CD4-positive, alpha-beta memory T cell (primary cell): ENCODE measurements at regions not wholly inside any gene's neighbourhood (a gene's known extent, or its start where the extent isn't known, plus 50 kb on each side); places are given as distances from the start of the nearest gene placed in this dataset.

Experiments used
- CTCF ChIA-PET: fragments of 350-600 bp; sonication (Branson Sonifier 250); formaldehyde crosslinking; loops from one replicate; lab custom pipeline; 2021; ENCODE audit warnings: inconsistent platforms; ENCODE audit not compliant: partially characterized antibody; lab: Charles Lee
- POLR2A ChIA-PET: fragments of 350-600 bp; sonication (Branson Sonifier 250); formaldehyde crosslinking; loops from one replicate; lab custom pipeline; 2021; ENCODE audit not compliant: partially characterized antibody; lab: Charles Lee
- DNase-seq, 5 donors: peaks; one replicate each; pipeline versions ENCODE4 v3.0.0 to v3.0.0-alpha.2; 2020 to 2022; ENCODE audit warnings: mixed read lengths in 1 of 5
- H3K27ac ChIP-seq: one replicate; pipeline ENCODE4 v1.7.0; 2013; ENCODE audit warnings: low read depth, low read length
- H3K27me3 ChIP-seq: 2 replicates; pipeline ENCODE4 v1.7.0; 2013; ENCODE audit warnings: mild to moderate bottlenecking, low read length, moderate library complexity; ENCODE audit not compliant: insufficient read depth
- H3K36me3 ChIP-seq: 2 replicates; pipeline ENCODE4 v1.7.0; 2013; ENCODE audit warnings: mild to moderate bottlenecking, low read length, moderate library complexity; ENCODE audit not compliant: insufficient read depth
- H3K4me1 ChIP-seq: 2 replicates; pipeline ENCODE4 v1.7.0; 2013; ENCODE audit warnings: mild to moderate bottlenecking, low read length, moderate library complexity; ENCODE audit not compliant: insufficient read depth
- H3K4me3 ChIP-seq, 2 donors: one replicate each; pipeline ENCODE4 v1.7.0; 2013; ENCODE audit warnings: low read length in 2 of 2, mild to moderate bottlenecking in 1 of 2
- H3K9me3 ChIP-seq, 2 donors: one replicate each; pipeline ENCODE4 v1.7.0; 2013; ENCODE audit warnings: low read length in 2 of 2, control low read depth in 1 of 2; ENCODE audit not compliant: control insufficient read depth in 1 of 2
- H3K27ac Mint-ChIP-seq, 7 donors: one replicate each; pipeline ENCODE4 v1.8.0; 2020 to 2021; ENCODE audit warnings: mixed read lengths in 7 of 7, mild to moderate bottlenecking in 6 of 7, inconsistent platforms in 3 of 7, moderate library complexity in 3 of 7
- H3K27me3 Mint-ChIP-seq, 2 donors: one replicate each; pipeline ENCODE4 v1.8.0; 2020 to 2021; ENCODE audit warnings: mixed read lengths in 2 of 2
- H3K36me3 Mint-ChIP-seq, 2 donors: one replicate each; pipeline ENCODE4 v1.8.0; 2020 to 2021; ENCODE audit warnings: mixed read lengths in 2 of 2, inconsistent platforms in 1 of 2, mild to moderate bottlenecking in 1 of 2
- H3K4me1 Mint-ChIP-seq, 4 donors: one replicate each; pipeline ENCODE4 v1.8.0; 2020 to 2021; ENCODE audit warnings: mixed read lengths in 4 of 4, mild to moderate bottlenecking in 1 of 4
- H3K4me3 Mint-ChIP-seq, 8 donors: one replicate each; pipeline ENCODE4 v1.8.0; 2020 to 2021; ENCODE audit warnings: mixed read lengths in 8 of 8, mild to moderate bottlenecking in 7 of 8, moderate library complexity in 6 of 8, inconsistent platforms in 3 of 8
- H3K9me3 Mint-ChIP-seq, 8 donors: one replicate each; pipeline ENCODE4 v1.8.0; 2020 to 2021; ENCODE audit warnings: mixed read lengths in 8 of 8, mild to moderate bottlenecking in 5 of 8, inconsistent platforms in 3 of 8, moderate library complexity in 1 of 8
- intact Hi-C: fragments of 100-400 bp; cut with micrococcal nuclease; formaldehyde crosslinking; loops from one replicate; pipeline ENCODE4 v1.15.1; 2023

GRCh38 chr9:74275872-74276508 lies 221.1 kb upstream of the RORB start:
- Mint-ChIP-seq H3K27me3 (no peaks in the 10 kb centered on the region), H3K27ac (no peak overlapping the region), H3K9me3 (peaks cover 0 to 5% (median 0%) of the 10 kb centered on the region in 8 donors), H3K4me1 (peaks cover 0 to 10% (median 5%) of the 10 kb centered on the region in 4 donors), H3K4me3 (no peak overlapping the region), H3K36me3 (no peaks in the 10 kb centered on the region)
- intact Hi-C loops, result no loop called here
- Histone ChIP-seq H3K27ac (no peak overlapping the region), H3K4me3 (no peak overlapping the region), H3K36me3 (no peaks in the 10 kb centered on the region), H3K4me1 (no peaks in the 10 kb centered on the region), H3K9me3 (no peaks in the 10 kb centered on the region), H3K27me3 (no peaks in the 10 kb centered on the region)
- no peak for DNase-seq
- POLR2A ChIA-PET, result no interaction called here
- CTCF ChIA-PET, result no interaction called here

- peak; percentile 22 to 62 (median 49) for DNase-seq
- no peak overlapping the region for H3K4me3 Mint-ChIP-seq
- H3K27ac Mint-ChIP-seq, result peak overlapping the region in 4 of 7 donors; percentile 38 to 74 (median 64)
- ChIA-PET CTCF (interaction anchor here (1.1 kb wide), 1 partner anchor 16 kb away, joined by 3 read pairs; no protein-coding TSS in a partner anchor), POLR2A (no interaction called here)
- peaks cover 0 to 10% (median 7%) of the 10 kb centered on the region in 4 donors for H3K4me1 Mint-ChIP-seq
- no peaks in the 10 kb centered on the region for H3K27me3 Mint-ChIP-seq
- Histone ChIP-seq H3K27ac (no peak overlapping the region), H3K4me3 (no peak overlapping the region), H3K9me3 (no peaks in the 10 kb centered on the region), H3K27me3 (no peaks in the 10 kb centered on the region), H3K4me1 (no peaks in the 10 kb centered on the region), H3K36me3 (no peaks in the 10 kb centered on the region)
- peaks cover 0 to 5% (median 0%) of the 10 kb centered on the region in 8 donors for H3K9me3 Mint-ChIP-seq
- intact Hi-C loops, result no loop called here
- no peaks in the 10 kb centered on the region for H3K36me3 Mint-ChIP-seq
Measured at GRCh38 chr9:74277532-74277931, 219.6 kb upstream of the RORB start.

- peak overlapping the region in 1 of 7 donors; percentile 72 for H3K27ac Mint-ChIP-seq
- peaks cover 0 to 10% (median 8%) of the 10 kb centered on the region in 4 donors for H3K4me1 Mint-ChIP-seq
- peaks cover 0 to 4% (median 0%) of the 10 kb centered on the region in 8 donors for H3K9me3 Mint-ChIP-seq
- no peaks in the 10 kb centered on the region for H3K36me3 ChIP-seq
- no peak for DNase-seq
- no peak overlapping the region for H3K4me3 ChIP-seq
- intact Hi-C loops, result no loop called here
- no peak overlapping the region for H3K4me3 Mint-ChIP-seq
- CTCF ChIA-PET, result interaction anchor here (1.6 kb wide), 1 partner anchor 8 kb away, joined by 3 read pairs; no protein-coding TSS in a partner anchor
- H3K4me1 ChIP-seq, result no peaks in the 10 kb centered on the region
- H3K27ac ChIP-seq, result no peak overlapping the region
- POLR2A ChIA-PET, result no interaction called here
- no peaks in the 10 kb centered on the region for H3K36me3 Mint-ChIP-seq
- no peaks in the 10 kb centered on the region for H3K27me3 Mint-ChIP-seq
- no peaks in the 10 kb centered on the region for H3K27me3 ChIP-seq
- no peaks in the 10 kb centered on the region for H3K9me3 ChIP-seq
Measured at GRCh38 chr9:74281674-74282073, 215.5 kb upstream of the RORB start.

GRCh38 chr9:74282526-74283253 lies 214.4 kb upstream of the RORB start:
- Histone ChIP-seq H3K27ac (no peak overlapping the region), H3K9me3 (no peaks in the 10 kb centered on the region), H3K4me1 (no peaks in the 10 kb centered on the region), H3K4me3 (no peak overlapping the region), H3K36me3 (no peaks in the 10 kb centered on the region), H3K27me3 (no peaks in the 10 kb centered on the region)
- Mint-ChIP-seq H3K4me1 (peaks cover 0 to 6% (median under 1%) of the 10 kb centered on the region in 4 donors), H3K27me3 (no peaks in the 10 kb centered on the region), H3K9me3 (peaks cover 0 to 4% (median 0%) of the 10 kb centered on the region in 8 donors), H3K27ac (peak overlapping the region in 5 of 7 donors; percentile 32 to 62 (median 37)), H3K36me3 (no peaks in the 10 kb centered on the region), H3K4me3 (peak overlapping the region in 1 of 8 donors; percentile 21)
- ChIA-PET POLR2A (no interaction called here), CTCF (interaction anchor here (1.6 kb wide), 1 partner anchor 7 kb away, joined by 3 read pairs; no protein-coding TSS in a partner anchor)
- DNase-seq, result no peak
- intact Hi-C loops, result no loop called here

GRCh38 chr9:74284581-74285450 lies 212.3 kb upstream of the RORB start:
- Histone ChIP-seq H3K27ac (no peak overlapping the region), H3K27me3 (no peaks in the 10 kb centered on the region), H3K9me3 (no peaks in the 10 kb centered on the region), H3K4me3 (no peak overlapping the region), H3K36me3 (no peaks in the 10 kb centered on the region), H3K4me1 (no peaks in the 10 kb centered on the region)
- Mint-ChIP-seq H3K27me3 (no peaks in the 10 kb centered on the region), H3K36me3 (no peaks in the 10 kb centered on the region), H3K4me1 (peaks cover 0 to 6% (median under 1%) of the 10 kb centered on the region in 4 donors), H3K9me3 (peaks cover 0 to 3% (median 0%) of the 10 kb centered on the region in 8 donors), H3K4me3 (no peak overlapping the region), H3K27ac (no peak overlapping the region)
- intact Hi-C loops, result no loop called here
- ChIA-PET POLR2A (interaction anchor here (0.6 kb wide), 1 partner anchor 39 kb away, joined by 3 read pairs; no protein-coding TSS in a partner anchor), CTCF (no interaction called here)
- DNase-seq, result no peak

- Mint-ChIP-seq H3K27me3 (no peaks in the 10 kb centered on the region), H3K9me3 (peaks cover 0 to 2% (median 0%) of the 10 kb centered on the region in 8 donors), H3K36me3 (no peaks in the 10 kb centered on the region), H3K27ac (no peak overlapping the region), H3K4me1 (no peaks in the 10 kb centered on the region), H3K4me3 (no peak overlapping the region)
- no peak overlapping the region for H3K4me3 ChIP-seq
- H3K27ac ChIP-seq, result no peak overlapping the region
- no peaks in the 10 kb centered on the region for H3K36me3 ChIP-seq
- no peaks in the 10 kb centered on the region for H3K27me3 ChIP-seq
- intact Hi-C loops, result no loop called here
- DNase-seq, result no peak
- ChIA-PET POLR2A (no interaction called here), CTCF (no interaction called here)
- no peaks in the 10 kb centered on the region for H3K9me3 ChIP-seq
- H3K4me1 ChIP-seq, result no peaks in the 10 kb centered on the region
Measured at GRCh38 chr9:74293479-74293878, 203.7 kb upstream of the RORB start.

GRCh38 chr9:74303945-74304344 lies 193.2 kb upstream of the RORB start:
- Histone ChIP-seq H3K4me3 (no peak overlapping the region), H3K27me3 (no peaks in the 10 kb centered on the region), H3K36me3 (no peaks in the 10 kb centered on the region), H3K9me3 (no peaks in the 10 kb centered on the region), H3K4me1 (no peaks in the 10 kb centered on the region), H3K27ac (no peak overlapping the region)
- no peaks in the 10 kb centered on the region for H3K27me3 Mint-ChIP-seq
- no peaks in the 10 kb centered on the region for H3K4me1 Mint-ChIP-seq
- no peaks in the 10 kb centered on the region for H3K36me3 Mint-ChIP-seq
- POLR2A ChIA-PET, result no interaction called here
- intact Hi-C loops, result no loop called here
- CTCF ChIA-PET, result no interaction called here
- peaks cover 0 to 7% (median 2%) of the 10 kb centered on the region in 8 donors for H3K9me3 Mint-ChIP-seq
- no peak for DNase-seq
- no peak overlapping the region for H3K27ac Mint-ChIP-seq
- no peak overlapping the region for H3K4me3 Mint-ChIP-seq
